Mammary epithelial cell (primary cell): ENCODE measurements at regions not wholly inside any gene's neighbourhood (a gene's known extent, or its start where the extent isn't known, plus 50 kb on each side); places are given as distances from the start of the nearest gene placed in this dataset.

Source experiments
- CTCF ChIP-seq, 2 donors: IDR thresholded peaks in 1 of 2; conservative IDR thresholded peaks in 1 of 2; 2 replicates each; pipeline ENCODE4 v1.5.1; 2011 to 2012; ENCODE audit warnings: inconsistent platforms in 2 of 2, low read length in 2 of 2, mild to moderate bottlenecking in 2 of 2, control low read depth in 1 of 2, low read depth in 1 of 2; ENCODE audit not compliant: insufficient read depth in 1 of 2; ENCODE audit errors: extremely low read depth in 1 of 2
- EZH2 ChIP-seq: IDR thresholded peaks from 2 replicates; pipeline ENCODE4 v1.6.1; 2012; ENCODE audit warnings: low read length, inconsistent platforms, borderline replicate concordance

GRCh38 chr9:74336161-74336560 is 161.0 kb upstream of the RORB start:
- TF ChIP-seq CTCF (conservative IDR thresholded peaks at IDR 0.05 in 1 of 2, IDR thresholded peaks at IDR 0.05 in 1 of 2; ENCODE audit: extremely low read depth in 1 of 2, insufficient read depth in 1 of 2, low read depth in 1 of 2, low read length in 2 of 2): no peak
- no peak for TF ChIP-seq EZH2
